ENCODE measurements at regions not wholly inside any gene's neighbourhood (a gene's known extent, or its start where the extent isn't known, plus 50 kb on each side); places are given as distances from the start of the nearest gene placed in this dataset.

DNA sequence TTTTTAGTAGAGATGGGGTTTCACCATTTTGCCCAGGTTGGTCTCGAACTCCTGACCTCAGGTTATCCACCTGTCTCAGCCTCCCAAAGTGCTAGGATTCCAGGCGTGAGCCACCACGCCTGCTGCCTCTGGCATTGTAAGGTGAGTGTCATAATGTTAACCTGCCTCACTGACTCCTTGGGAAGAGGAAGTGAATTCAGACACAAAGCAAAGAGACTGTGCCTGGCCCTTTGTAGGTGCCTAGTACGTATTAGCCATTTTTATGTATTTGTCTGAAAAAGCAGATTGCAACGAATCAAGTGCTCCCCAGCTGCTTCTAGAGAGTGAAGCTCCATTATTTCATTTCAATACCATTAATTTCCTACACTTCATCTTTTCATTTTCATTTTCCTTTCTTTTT is 260.5 kb downstream of the SAMD5 start:
- TF ChIP-seq, protein P1, sequence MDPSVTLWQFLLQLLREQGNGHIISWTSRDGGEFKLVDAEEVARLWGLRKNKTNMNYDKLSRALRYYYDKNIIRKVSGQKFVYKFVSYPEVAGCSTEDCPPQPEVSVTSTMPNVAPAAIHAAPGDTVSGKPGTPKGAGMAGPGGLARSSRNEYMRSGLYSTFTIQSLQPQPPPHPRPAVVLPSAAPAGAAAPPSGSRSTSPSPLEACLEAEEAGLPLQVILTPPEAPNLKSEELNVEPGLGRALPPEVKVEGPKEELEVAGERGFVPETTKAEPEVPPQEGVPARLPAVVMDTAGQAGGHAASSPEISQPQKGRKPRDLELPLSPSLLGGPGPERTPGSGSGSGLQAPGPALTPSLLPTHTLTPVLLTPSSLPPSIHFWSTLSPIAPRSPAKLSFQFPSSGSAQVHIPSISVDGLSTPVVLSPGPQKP (IDR thresholded peaks at IDR 0.05; ENCODE audit: low read depth, low read length) = no peak
- TF ChIP-seq ZFP36 (IDR thresholded peaks at IDR 0.05; ENCODE audit: borderline replicate concordance, partially characterized antibody) = no peak
- TF ChIP-seq, protein P2, sequence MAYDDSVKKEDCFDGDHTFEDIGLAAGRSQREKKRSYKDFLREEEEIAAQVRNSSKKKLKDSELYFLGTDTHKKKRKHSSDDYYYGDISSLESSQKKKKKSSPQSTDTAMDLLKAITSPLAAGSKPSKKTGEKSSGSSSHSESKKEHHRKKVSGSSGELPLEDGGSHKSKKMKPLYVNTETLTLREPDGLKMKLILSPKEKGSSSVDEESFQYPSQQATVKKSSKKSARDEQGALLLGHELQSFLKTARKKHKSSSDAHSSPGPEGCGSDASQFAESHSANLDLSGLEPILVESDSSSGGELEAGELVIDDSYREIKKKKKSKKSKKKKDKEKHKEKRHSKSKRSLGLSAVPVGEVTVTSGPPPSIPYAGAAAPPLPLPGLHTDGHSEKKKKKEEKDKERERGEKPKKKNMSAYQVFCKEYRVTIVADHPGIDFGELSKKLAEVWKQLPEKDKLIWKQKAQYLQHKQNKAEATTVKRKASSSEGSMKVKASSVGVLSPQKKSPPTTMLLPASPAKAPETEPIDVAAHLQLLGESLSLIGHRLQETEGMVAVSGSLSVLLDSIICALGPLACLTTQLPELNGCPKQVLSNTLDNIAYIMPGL (CRISPR knock-in tag; IDR thresholded peaks at IDR 0.05; ENCODE audit: borderline replicate concordance) = no peak
- no peak for TF ChIP-seq JUNB (IDR thresholded peaks at IDR 0.05)
- TF ChIP-seq MYC (IDR thresholded peaks at IDR 0.05; ENCODE audit: borderline replicate concordance, low read length) = no peak
- TF ChIP-seq FOSB (CRISPR knock-in tag; IDR thresholded peaks at IDR 0.05) = no peak
- TF ChIP-seq, protein P3, sequence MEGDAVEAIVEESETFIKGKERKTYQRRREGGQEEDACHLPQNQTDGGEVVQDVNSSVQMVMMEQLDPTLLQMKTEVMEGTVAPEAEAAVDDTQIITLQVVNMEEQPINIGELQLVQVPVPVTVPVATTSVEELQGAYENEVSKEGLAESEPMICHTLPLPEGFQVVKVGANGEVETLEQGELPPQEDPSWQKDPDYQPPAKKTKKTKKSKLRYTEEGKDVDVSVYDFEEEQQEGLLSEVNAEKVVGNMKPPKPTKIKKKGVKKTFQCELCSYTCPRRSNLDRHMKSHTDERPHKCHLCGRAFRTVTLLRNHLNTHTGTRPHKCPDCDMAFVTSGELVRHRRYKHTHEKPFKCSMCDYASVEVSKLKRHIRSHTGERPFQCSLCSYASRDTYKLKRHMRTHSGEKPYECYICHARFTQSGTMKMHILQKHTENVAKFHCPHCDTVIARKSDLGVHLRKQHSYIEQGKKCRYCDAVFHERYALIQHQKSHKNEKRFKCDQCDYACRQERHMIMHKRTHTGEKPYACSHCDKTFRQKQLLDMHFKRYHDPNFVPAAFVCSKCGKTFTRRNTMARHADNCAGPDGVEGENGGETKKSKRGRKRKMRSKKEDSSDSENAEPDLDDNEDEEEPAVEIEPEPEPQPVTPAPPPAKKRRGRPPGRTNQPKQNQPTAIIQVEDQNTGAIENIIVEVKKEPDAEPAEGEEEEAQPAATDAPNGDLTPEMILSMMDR (IDR thresholded peaks at IDR 0.05) = no peak
- no peak for TF ChIP-seq POLR2A (IDR thresholded peaks at IDR 0.05; ENCODE audit: low read length)
- no peak for TF ChIP-seq RFX5 (IDR thresholded peaks at IDR 0.05)
- no peak for TF ChIP-seq EP300 (IDR thresholded peaks at IDR 0.05)
- no peak for TF ChIP-seq RCOR1 (IDR thresholded peaks at IDR 0.05; ENCODE audit: low read depth, low read length)
- TF ChIP-seq MAZ (IDR thresholded peaks at IDR 0.05; ENCODE audit: borderline replicate concordance, low read depth, low read length) = no peak
